ENCODE measurements at regions not wholly inside any gene's neighbourhood (a gene's known extent, or its start where the extent isn't known, plus 50 kb on each side); places are given as distances from the start of the nearest gene placed in this dataset.
"Not testable (repeated sequence)": the region's sequence is repeated elsewhere in the genome, so short reads cannot be mapped to it uniquely, and the experiment has no call there.

GRCh38 chr21:36247316-36248010 is 72.5 kb upstream of the MORC3 start:
- DNase-seq = no peak

DNA sequence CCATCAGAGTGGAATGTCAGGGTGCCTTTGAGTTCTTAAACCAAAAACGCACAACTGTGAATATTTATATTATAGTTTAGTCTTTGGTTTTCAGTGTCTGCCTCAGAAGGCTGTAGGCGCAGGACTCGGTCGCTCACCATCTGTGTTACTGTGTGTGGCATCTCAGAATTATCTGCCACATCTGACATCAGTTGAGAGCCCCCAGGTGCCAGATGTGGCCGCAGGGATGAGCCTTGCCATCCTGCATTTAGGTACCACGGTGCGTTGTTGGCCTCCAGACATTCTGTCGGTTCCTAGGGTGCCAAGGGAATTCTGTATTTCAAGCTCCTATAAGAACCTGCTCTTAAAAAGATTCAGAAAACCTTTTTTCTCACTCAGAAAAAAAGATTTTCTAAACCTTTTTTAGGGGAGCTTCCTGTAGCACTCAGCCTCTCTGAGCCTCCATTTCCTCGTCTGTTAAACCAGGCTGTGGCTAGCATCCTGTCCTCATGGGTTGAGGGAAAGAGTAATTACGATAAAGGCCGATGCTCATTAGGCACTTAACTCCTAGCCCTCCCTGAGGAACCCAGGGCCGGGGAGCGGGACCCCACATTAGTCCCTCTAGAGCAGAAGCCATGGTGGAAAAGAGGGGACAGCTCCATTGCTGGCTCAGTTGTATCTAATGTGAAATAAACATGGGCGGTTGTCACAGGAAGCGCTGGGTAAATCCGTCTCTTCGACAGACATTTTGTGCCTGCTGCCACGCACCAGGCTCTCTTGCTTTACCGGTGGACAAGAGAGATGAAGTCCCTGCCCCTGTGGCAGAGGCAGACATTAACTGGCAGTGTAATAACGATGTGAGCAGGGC is 70.2 kb upstream of the MORC3 start:
- DNase-seq = no peak

GRCh38 chr21:36250423-36251075 is 69.4 kb upstream of the MORC3 start:
- DNase-seq = no peak

- DNase-seq = no peak
Observed at GRCh38 chr21:36254106-36254941, 65.7 kb upstream of the MORC3 start.

GRCh38 chr21:36255663-36256062 is 64.3 kb upstream of the MORC3 start:
- no peak for DNase-seq

GRCh38 chr21:36257657-36258056 is 62.3 kb upstream of the MORC3 start:
- no peak for DNase-seq

GRCh38 chr21:36260030-36260787 is 59.8 kb upstream of the MORC3 start:
- peak; percentile 77 for DNase-seq

DNA sequence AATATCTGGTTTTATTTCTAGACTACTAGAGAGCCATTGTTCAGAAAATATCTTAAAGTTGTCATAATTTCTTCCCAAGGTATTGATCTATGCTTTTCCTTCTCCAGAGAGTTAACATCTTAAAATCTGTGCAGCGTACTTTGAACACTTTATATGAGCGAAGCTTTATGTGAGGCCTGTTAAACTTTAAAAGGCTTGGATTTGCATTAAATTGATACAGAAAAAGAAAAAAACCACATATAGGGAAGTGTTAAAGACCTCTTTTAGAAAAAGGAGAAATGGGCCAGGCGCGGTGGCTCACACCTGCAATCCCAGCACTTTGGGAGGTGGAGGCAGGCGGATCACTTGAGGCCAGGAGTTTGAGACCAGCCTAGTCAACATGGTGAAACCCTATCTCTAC is 59.2 kb upstream of the MORC3 start:
- no peak for DNase-seq

- DNase-seq = no peak
Observed at GRCh38 chr21:36261459-36261858, 58.5 kb upstream of the MORC3 start.

GRCh38 chr21:36263797-36264196 is 56.2 kb upstream of the MORC3 start:
- no peak for DNase-seq

- DNase-seq = no peak
Observed at GRCh38 chr21:36265431-36265830, 54.6 kb upstream of the MORC3 start.

DNA sequence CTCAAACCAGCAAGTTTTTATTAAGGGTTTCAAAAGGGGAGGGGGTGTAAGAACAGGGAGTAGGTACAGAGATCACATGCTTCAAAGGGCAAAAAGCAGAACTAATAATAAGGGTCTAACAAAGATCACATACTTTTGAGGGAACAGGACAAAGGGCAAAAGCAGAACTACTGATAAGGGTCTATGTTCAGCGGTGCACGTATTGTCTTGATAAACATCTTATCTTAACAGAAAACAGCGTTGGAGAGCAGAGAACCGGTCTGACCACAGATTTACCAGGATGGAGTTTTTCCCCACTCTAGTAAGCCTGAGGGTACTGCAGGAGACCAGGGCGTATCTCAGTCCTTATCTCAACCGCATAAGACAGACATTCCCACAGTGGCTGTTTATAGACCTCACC is 52.2 kb upstream of the MORC3 start:
- DNase-seq = not testable (repeated sequence)

GRCh38 chr21:36268264-36268663 is 51.7 kb upstream of the MORC3 start:
- not testable (repeated sequence) for DNase-seq

Data from CD4-positive, alpha-beta T cell treated with Interleukin-4 for 4 hours (primary cell).